DND-41 (cell line): ENCODE measurements at regions not wholly inside any gene's neighbourhood (a gene's known extent, or its start where the extent isn't known, plus 50 kb on each side); places are given as distances from the start of the nearest gene placed in this dataset.
A peak's percentile ranks its signal among the peaks of the same experiment; 100 is the strongest.

Experiments used
- ATAC-seq: fragments of 200-7000 bp; cut with Tn5 transposase; 3 replicates; pipeline ENCODE4 v1.9.1; 2021; ENCODE audit warnings: low read depth; ENCODE audit not compliant: insufficient read depth
- DNase-seq: peaks from one replicate; pipeline ENCODE4 v3.0.0-alpha.2; 2020
- H2AFZ ChIP-seq: 2 replicates; pipeline ENCODE4 v1.6.0; 2012; ENCODE audit warnings: low read depth, low read length
- H3K27ac ChIP-seq: 2 replicates; pipeline ENCODE4 v1.5.1; 2012; ENCODE audit warnings: low read length, inconsistent platforms
- H3K27me3 ChIP-seq: fragments of 200-600 bp; sonication (generic); 2 replicates; pipeline ENCODE4 v1.6.0; 2012; ENCODE audit warnings: low read length, mild to moderate bottlenecking, inconsistent platforms; ENCODE audit not compliant: insufficient read depth, poor library complexity
- H3K36me3 ChIP-seq: 2 replicates; pipeline ENCODE4 v1.5.1; 2012; ENCODE audit warnings: low read length, inconsistent platforms; ENCODE audit not compliant: insufficient read depth
- H3K4me1 ChIP-seq: 2 replicates; pipeline ENCODE4 v1.5.1; 2012; ENCODE audit warnings: mild to moderate bottlenecking, low read length; ENCODE audit not compliant: insufficient read depth
- H3K4me2 ChIP-seq: 2 replicates; pipeline ENCODE4 v1.6.0; 2012; ENCODE audit warnings: mild to moderate bottlenecking, moderate library complexity, low read length, inconsistent platforms; ENCODE audit not compliant: insufficient read depth
- H3K4me3 ChIP-seq, 2 experiments: fragments of 200-600 bp in 1 of 2; shearing (Covaris generic) in 1 of 2; 2 replicates each; pipeline ENCODE4 v1.5.1; 2012 to 2016; ENCODE audit warnings: inconsistent platforms in 2 of 2, low read length in 2 of 2, mild to moderate bottlenecking in 2 of 2, low read depth in 1 of 2, moderate library complexity in 1 of 2
- H3K79me2 ChIP-seq: 2 replicates; pipeline ENCODE4 v1.6.0; 2012; ENCODE audit warnings: low read length, inconsistent platforms; ENCODE audit not compliant: insufficient read depth
- H3K9ac ChIP-seq: 2 replicates; pipeline ENCODE4 v1.6.0; 2012; ENCODE audit warnings: low read depth, mild to moderate bottlenecking, inconsistent platforms, low read length, moderate library complexity
- H3K9me3 ChIP-seq: 2 replicates; pipeline ENCODE4 v1.5.1; 2012; ENCODE audit warnings: low read length, moderate library complexity, mild to moderate bottlenecking, inconsistent platforms; ENCODE audit not compliant: insufficient read depth, severe bottlenecking
- H4K20me1 ChIP-seq: 2 replicates; pipeline ENCODE4 v1.6.0; 2012; ENCODE audit warnings: low read length; ENCODE audit not compliant: insufficient read depth
- CTCF ChIP-seq: IDR thresholded peaks from 2 replicates; pipeline ENCODE4 v1.5.1; 2012; ENCODE audit warnings: borderline replicate concordance, low read length, moderate library complexity, mild to moderate bottlenecking; ENCODE audit not compliant: poor library complexity, severe bottlenecking; ENCODE audit errors: extremely low read depth
- EZH2 ChIP-seq: IDR thresholded peaks from 3 replicates; pipeline ENCODE4 v1.6.1; 2012; ENCODE audit warnings: borderline replicate concordance, low read depth, mild to moderate bottlenecking, moderate library complexity, low read length, inconsistent platforms; ENCODE audit not compliant: severe bottlenecking

GRCh38 chr4:18381186-18381585 is 359.6 kb upstream of the LCORL start:
- Histone ChIP-seq H2AFZ (no peak overlapping the region), H3K4me1 (no peaks in the 10 kb centered on the region), H3K27me3 (no peaks in the 10 kb centered on the region), H3K27ac (no peak overlapping the region), H3K9ac (no peak overlapping the region), H3K36me3 (no peaks in the 10 kb centered on the region), H3K9me3 (no peaks in the 10 kb centered on the region), H3K4me2 (no peak overlapping the region), H3K79me2 (no peaks in the 10 kb centered on the region), H4K20me1 (no peaks in the 10 kb centered on the region), H3K4me3 (no peak overlapping the region)
- DNase-seq (no peak), ATAC-seq (no peak)
- TF ChIP-seq EZH2 (no peak), CTCF (no peak)

GRCh38 chr4:18369561-18369960 is 348.0 kb upstream of the LCORL start:
- Histone ChIP-seq H3K4me3 (no peak overlapping the region), H3K9me3 (no peaks in the 10 kb centered on the region), H3K27me3 (no peaks in the 10 kb centered on the region), H3K36me3 (no peaks in the 10 kb centered on the region), H4K20me1 (no peaks in the 10 kb centered on the region), H3K9ac (no peak overlapping the region), H2AFZ (no peak overlapping the region), H3K79me2 (no peaks in the 10 kb centered on the region), H3K27ac (no peak overlapping the region), H3K4me1 (no peaks in the 10 kb centered on the region), H3K4me2 (no peak overlapping the region)
- DNase-seq (no peak), ATAC-seq (no peak)
- TF ChIP-seq CTCF (no peak), EZH2 (no peak)

- no peak for TF ChIP-seq EZH2
- TF ChIP-seq CTCF: peak; percentile 66
- no peaks in the 10 kb centered on the region for H3K27me3 ChIP-seq
- H3K9ac ChIP-seq: no peak overlapping the region
- H3K36me3 ChIP-seq: no peaks in the 10 kb centered on the region
- H2AFZ ChIP-seq: no peak overlapping the region
- DNase-seq (peak; percentile 5), ATAC-seq (peak; percentile 81)
- no peaks in the 10 kb centered on the region for H3K9me3 ChIP-seq
- H4K20me1 ChIP-seq: no peaks in the 10 kb centered on the region
- no peaks in the 10 kb centered on the region for H3K79me2 ChIP-seq
- no peak overlapping the region for H3K4me2 ChIP-seq
- no peak overlapping the region for H3K4me3 ChIP-seq
- no peak overlapping the region for H3K27ac ChIP-seq
- H3K4me1 ChIP-seq: no peaks in the 10 kb centered on the region
Measured at GRCh38 chr4:18366892-18367291, 345.3 kb upstream of the LCORL start.

GRCh38 chr4:18366136-18366535 is 344.6 kb upstream of the LCORL start:
- ATAC-seq: no peak
- no peak overlapping the region for H3K27ac ChIP-seq
- H3K27me3 ChIP-seq: no peaks in the 10 kb centered on the region
- no peak for DNase-seq
- H3K4me2 ChIP-seq: no peak overlapping the region
- H3K36me3 ChIP-seq: no peaks in the 10 kb centered on the region
- no peak overlapping the region for H3K4me3 ChIP-seq
- H3K79me2 ChIP-seq: no peaks in the 10 kb centered on the region
- no peaks in the 10 kb centered on the region for H3K9me3 ChIP-seq
- TF ChIP-seq CTCF (no peak), EZH2 (no peak)
- no peaks in the 10 kb centered on the region for H4K20me1 ChIP-seq
- H3K4me1 ChIP-seq: no peaks in the 10 kb centered on the region
- H2AFZ ChIP-seq: no peak overlapping the region
- no peak overlapping the region for H3K9ac ChIP-seq
